ENCODE measurements at regions not wholly inside any gene's neighbourhood (a gene's known extent, or its start where the extent isn't known, plus 50 kb on each side); places are given as distances from the start of the nearest gene placed in this dataset.
"Not testable (repeated sequence)": the region's sequence is repeated elsewhere in the genome, so short reads cannot be mapped to it uniquely, and the experiment has no call there.

GRCh38 chr7:23887660-23888059, 177.6 kb downstream of the STK31 start:
- no peak for DNase-seq (ENCODE audit: extremely low read depth in 1 of 2, low read depth in 1 of 2)

GRCh38 chr7:23888958-23889357, 178.9 kb downstream of the STK31 start:
- DNase-seq (ENCODE audit: extremely low read depth in 1 of 2, low read depth in 1 of 2), result no peak

GRCh38 chr7:23889566-23889965, 179.5 kb downstream of the STK31 start:
- no peak for DNase-seq (ENCODE audit: extremely low read depth in 1 of 2, low read depth in 1 of 2)

- DNase-seq (ENCODE audit: extremely low read depth in 1 of 2, low read depth in 1 of 2), result no peak
These were observed 182.0 kb downstream of the STK31 start for GRCh38 chr7:23892019-23892418.

GRCh38 chr7:23893176-23893941, 183.3 kb downstream of the STK31 start:
- no peak for DNase-seq (ENCODE audit: extremely low read depth in 1 of 2, low read depth in 1 of 2)

- DNase-seq (ENCODE audit: extremely low read depth in 1 of 2, low read depth in 1 of 2), result peak; percentile 37 to 64
These were observed 184.2 kb downstream of the STK31 start for GRCh38 chr7:23893942-23894891.

- no peak for DNase-seq (ENCODE audit: extremely low read depth in 1 of 2, low read depth in 1 of 2)
These were observed 185.0 kb downstream of the STK31 start for GRCh38 chr7:23894892-23895569.

- DNase-seq (ENCODE audit: extremely low read depth in 1 of 2, low read depth in 1 of 2), result no peak
These were observed 185.7 kb downstream of the STK31 start for GRCh38 chr7:23895666-23896096.

GRCh38 chr7:23898619-23899018, 188.6 kb downstream of the STK31 start:
- no peak for DNase-seq (ENCODE audit: extremely low read depth in 1 of 2, low read depth in 1 of 2)

- not testable (repeated sequence) for DNase-seq (ENCODE audit: extremely low read depth in 1 of 2, low read depth in 1 of 2)
These were observed 194.9 kb downstream of the STK31 start for GRCh38 chr7:23904901-23905300.

- no peak for DNase-seq (ENCODE audit: extremely low read depth in 1 of 2, low read depth in 1 of 2)
These were observed 197.0 kb downstream of the STK31 start for GRCh38 chr7:23907012-23907411.

GRCh38 chr7:23909426-23909825, 199.4 kb downstream of the STK31 start:
- no peak for DNase-seq (ENCODE audit: extremely low read depth in 1 of 2, low read depth in 1 of 2)

GRCh38 chr7:23912065-23912464, 202.0 kb downstream of the STK31 start:
- no peak for DNase-seq (ENCODE audit: extremely low read depth in 1 of 2, low read depth in 1 of 2)

GRCh38 chr7:23913016-23913415, 203.0 kb downstream of the STK31 start:
- DNase-seq (ENCODE audit: extremely low read depth in 1 of 2, low read depth in 1 of 2), result no peak

GRCh38 chr7:23915236-23915635, 205.2 kb downstream of the STK31 start:
- DNase-seq (ENCODE audit: extremely low read depth in 1 of 2, low read depth in 1 of 2), result no peak

- no peak for DNase-seq (ENCODE audit: extremely low read depth in 1 of 2, low read depth in 1 of 2)
These were observed 208.3 kb downstream of the STK31 start for GRCh38 chr7:23918286-23918685.

- DNase-seq (ENCODE audit: extremely low read depth in 1 of 2, low read depth in 1 of 2), result no peak
These were observed 208.8 kb downstream of the STK31 start for GRCh38 chr7:23918856-23919255.

- DNase-seq (ENCODE audit: extremely low read depth in 1 of 2, low read depth in 1 of 2), result no peak
These were observed 215.1 kb downstream of the STK31 start for GRCh38 chr7:23925088-23925487.

GRCh38 chr7:23927709-23928417, 217.8 kb downstream of the STK31 start:
- no peak for DNase-seq (ENCODE audit: extremely low read depth in 1 of 2, low read depth in 1 of 2)

- no peak for DNase-seq (ENCODE audit: extremely low read depth in 1 of 2, low read depth in 1 of 2)
These were observed 218.4 kb downstream of the STK31 start for GRCh38 chr7:23928418-23928775.

- DNase-seq (ENCODE audit: extremely low read depth in 1 of 2, low read depth in 1 of 2), result no peak
These were observed 220.3 kb downstream of the STK31 start for GRCh38 chr7:23930312-23930711.

All from stimulated activated CD8-positive, alpha-beta memory T cell treated with anti-CD3 and anti-CD28 coated beads, Interleukin-7, amount 100 ng/mL, for 48 hours (primary cell).